ENCODE measurements at regions not wholly inside any gene's neighbourhood (a gene's known extent, or its start where the extent isn't known, plus 50 kb on each side); places are given as distances from the start of the nearest gene placed in this dataset.

DNA sequence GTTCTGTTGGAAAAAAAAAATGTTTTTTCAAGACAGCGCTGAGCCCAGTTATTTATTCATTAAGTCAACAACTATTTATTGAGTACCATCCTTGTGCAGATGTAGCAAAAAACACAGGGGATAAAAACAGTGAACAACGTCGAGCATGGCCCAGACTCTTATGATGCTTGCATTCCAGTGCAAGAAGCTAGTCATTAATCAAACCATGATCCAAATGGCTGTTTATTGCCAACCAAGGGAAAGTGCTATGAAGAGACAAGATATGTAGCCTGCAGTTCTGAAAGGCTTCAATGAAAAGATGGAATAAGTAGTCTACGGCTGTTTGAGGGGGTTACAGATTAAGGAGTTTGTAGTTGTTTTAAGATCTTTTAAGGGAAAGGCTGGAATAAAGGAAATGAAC is 262.3 kb downstream of the NEBL start:
- Mint-ChIP-seq H3K27ac (ENCODE audit: unreplicated experiment) (no peak overlapping the region), H3K4me1 (ENCODE audit: low read depth) (no peaks in the 10 kb centered on the region), H3K27me3 (ENCODE audit: low read depth) (peaks cover 2% of the 10 kb centered on the region), H3K4me3 (ENCODE audit: unreplicated experiment) (no peak overlapping the region), H3K9me3 (ENCODE audit: low read depth) (no peaks in the 10 kb centered on the region), H3K36me3 (ENCODE audit: low read depth) (no peaks in the 10 kb centered on the region)
- TF ChIP-seq, protein P1, sequence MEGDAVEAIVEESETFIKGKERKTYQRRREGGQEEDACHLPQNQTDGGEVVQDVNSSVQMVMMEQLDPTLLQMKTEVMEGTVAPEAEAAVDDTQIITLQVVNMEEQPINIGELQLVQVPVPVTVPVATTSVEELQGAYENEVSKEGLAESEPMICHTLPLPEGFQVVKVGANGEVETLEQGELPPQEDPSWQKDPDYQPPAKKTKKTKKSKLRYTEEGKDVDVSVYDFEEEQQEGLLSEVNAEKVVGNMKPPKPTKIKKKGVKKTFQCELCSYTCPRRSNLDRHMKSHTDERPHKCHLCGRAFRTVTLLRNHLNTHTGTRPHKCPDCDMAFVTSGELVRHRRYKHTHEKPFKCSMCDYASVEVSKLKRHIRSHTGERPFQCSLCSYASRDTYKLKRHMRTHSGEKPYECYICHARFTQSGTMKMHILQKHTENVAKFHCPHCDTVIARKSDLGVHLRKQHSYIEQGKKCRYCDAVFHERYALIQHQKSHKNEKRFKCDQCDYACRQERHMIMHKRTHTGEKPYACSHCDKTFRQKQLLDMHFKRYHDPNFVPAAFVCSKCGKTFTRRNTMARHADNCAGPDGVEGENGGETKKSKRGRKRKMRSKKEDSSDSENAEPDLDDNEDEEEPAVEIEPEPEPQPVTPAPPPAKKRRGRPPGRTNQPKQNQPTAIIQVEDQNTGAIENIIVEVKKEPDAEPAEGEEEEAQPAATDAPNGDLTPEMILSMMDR (IDR thresholded peaks at IDR 0.05) = no peak
- no peak for DNase-seq (ENCODE audit: low spot score)

DNA sequence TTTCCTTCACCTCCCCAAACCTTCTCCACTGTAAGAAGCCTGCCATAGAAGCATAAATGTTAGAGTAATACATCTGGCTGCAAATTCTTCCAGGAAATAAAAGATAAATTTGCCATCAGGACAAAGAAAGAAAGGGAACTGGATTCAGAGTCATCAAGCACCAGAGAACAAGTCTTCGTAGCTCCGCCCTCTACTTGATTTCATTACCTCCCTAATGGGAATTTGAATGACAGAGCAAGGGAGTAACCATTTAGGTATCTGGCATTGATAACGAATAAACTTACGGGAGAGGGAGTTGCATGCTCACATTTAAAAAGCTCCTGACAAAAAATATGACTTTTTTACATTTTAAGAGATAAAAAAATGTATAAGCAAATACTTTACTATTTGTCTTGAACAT is 263.4 kb downstream of the NEBL start:
- Mint-ChIP-seq H3K36me3 (ENCODE audit: low read depth) (no peaks in the 10 kb centered on the region), H3K9me3 (ENCODE audit: low read depth) (no peaks in the 10 kb centered on the region), H3K27me3 (ENCODE audit: low read depth) (no peaks in the 10 kb centered on the region), H3K4me1 (ENCODE audit: low read depth) (no peaks in the 10 kb centered on the region), H3K27ac (ENCODE audit: unreplicated experiment) (no peak overlapping the region), H3K4me3 (ENCODE audit: unreplicated experiment) (no peak overlapping the region)
- TF ChIP-seq, protein P1 (IDR thresholded peaks at IDR 0.05) = no peak
- DNase-seq (ENCODE audit: low spot score) = no peak

DNA sequence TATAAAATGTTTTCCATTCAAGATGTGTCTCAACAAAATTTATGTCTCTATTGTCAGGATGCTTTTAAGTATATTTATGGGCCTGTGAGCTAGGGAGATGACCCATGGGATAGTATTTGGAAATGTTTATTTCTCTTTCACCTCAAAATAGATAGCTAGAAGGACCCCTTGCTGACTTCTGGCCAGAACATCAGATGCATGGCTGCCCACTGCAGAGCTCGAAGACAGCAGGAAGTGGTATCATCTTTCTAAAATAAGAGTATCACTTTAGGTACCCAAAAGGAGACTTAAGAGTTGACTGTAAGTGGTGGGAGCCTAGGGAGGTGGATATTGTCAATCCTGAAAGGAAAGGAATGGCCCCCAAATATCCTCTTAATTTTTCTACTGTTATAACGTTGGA is 264.4 kb downstream of the NEBL start:
- Mint-ChIP-seq H3K36me3 (ENCODE audit: low read depth) (no peaks in the 10 kb centered on the region), H3K4me3 (ENCODE audit: unreplicated experiment) (no peak overlapping the region), H3K27me3 (ENCODE audit: low read depth) (no peaks in the 10 kb centered on the region), H3K27ac (ENCODE audit: unreplicated experiment) (no peak overlapping the region), H3K9me3 (ENCODE audit: low read depth) (no peaks in the 10 kb centered on the region), H3K4me1 (ENCODE audit: low read depth) (no peaks in the 10 kb centered on the region)
- DNase-seq (ENCODE audit: low spot score) = no peak
- TF ChIP-seq, protein P1 (IDR thresholded peaks at IDR 0.05) = no peak

DNA sequence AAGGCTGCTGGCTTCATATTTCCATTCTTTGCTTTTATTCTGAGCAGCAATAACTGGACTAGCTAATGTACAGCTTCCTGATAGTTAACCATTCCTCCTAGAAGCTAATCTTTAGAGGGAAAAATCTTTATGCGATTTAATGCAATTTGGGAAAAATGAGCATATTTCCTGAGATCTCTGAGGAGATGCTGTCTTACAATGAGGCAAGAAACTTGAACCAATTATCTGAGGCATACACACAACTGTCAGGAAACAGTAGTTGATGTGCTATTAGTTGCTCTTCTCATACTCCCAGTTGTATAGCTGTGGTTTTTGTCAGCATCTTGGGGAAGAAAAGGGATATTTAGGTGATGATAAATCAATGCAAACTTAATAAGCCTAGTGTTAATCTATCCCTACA is 265.9 kb downstream of the NEBL start:
- H3K36me3 Mint-ChIP-seq (ENCODE audit: low read depth) = no peaks in the 10 kb centered on the region
- TF ChIP-seq, protein P1 (IDR thresholded peaks at IDR 0.05) = no peak
- no peak overlapping the region for H3K27ac Mint-ChIP-seq (ENCODE audit: unreplicated experiment)
- H3K27me3 Mint-ChIP-seq (ENCODE audit: low read depth) = no peaks in the 10 kb centered on the region
- H3K9me3 Mint-ChIP-seq (ENCODE audit: low read depth) = no peaks in the 10 kb centered on the region
- no peak overlapping the region for H3K4me3 Mint-ChIP-seq (ENCODE audit: unreplicated experiment)
- no peak for DNase-seq (ENCODE audit: low spot score)
- no peaks in the 10 kb centered on the region for H3K4me1 Mint-ChIP-seq (ENCODE audit: low read depth)

DNA sequence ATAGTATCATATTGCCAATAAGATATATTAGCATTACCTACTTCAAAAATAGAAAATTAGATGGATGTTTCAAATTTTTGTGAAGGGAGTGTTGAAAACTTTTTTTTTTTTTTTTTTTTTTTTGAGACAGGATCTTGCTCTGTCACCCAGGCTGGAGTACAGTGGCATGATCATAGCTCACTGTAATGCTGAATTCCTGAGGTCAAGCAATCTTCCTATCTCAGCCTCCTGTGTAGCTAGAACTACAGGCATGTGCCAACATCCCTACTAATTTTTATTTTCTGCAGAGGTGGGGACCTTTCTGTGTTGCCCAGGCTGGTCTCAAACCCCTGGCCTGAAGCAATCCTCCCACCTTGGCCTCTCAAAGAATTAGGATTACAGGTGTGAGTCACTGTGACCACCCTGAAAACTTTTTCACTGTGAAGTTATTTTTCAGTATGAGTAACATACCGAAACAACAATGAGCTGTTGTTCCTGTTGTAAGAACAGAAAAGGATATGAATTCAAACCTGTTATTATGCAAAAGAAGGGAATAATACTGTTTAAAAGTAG is 266.9 kb downstream of the NEBL start:
- H3K4me1 Mint-ChIP-seq (ENCODE audit: low read depth) = no peaks in the 10 kb centered on the region
- H3K27ac Mint-ChIP-seq (ENCODE audit: unreplicated experiment) = no peak overlapping the region
- no peak overlapping the region for H3K4me3 Mint-ChIP-seq (ENCODE audit: unreplicated experiment)
- TF ChIP-seq, protein P1 (IDR thresholded peaks at IDR 0.05) = no peak
- no peaks in the 10 kb centered on the region for H3K9me3 Mint-ChIP-seq (ENCODE audit: low read depth)
- H3K27me3 Mint-ChIP-seq (ENCODE audit: low read depth) = no peaks in the 10 kb centered on the region
- H3K36me3 Mint-ChIP-seq (ENCODE audit: low read depth) = no peaks in the 10 kb centered on the region
- no peak for DNase-seq (ENCODE audit: low spot score)
